GM12892 (cell line): ENCODE measurements at regions not wholly inside any gene's neighbourhood (a gene's known extent, or its start where the extent isn't known, plus 50 kb on each side); places are given as distances from the start of the nearest gene placed in this dataset.
"Not testable (repeated sequence)": the region's sequence is repeated elsewhere in the genome, so short reads cannot be mapped to it uniquely, and the experiment has no call there.

Experiments
- DNase-seq: peaks from one replicate; pipeline ENCODE4 v3.0.0; 2011; ENCODE audit not compliant: insufficient read length
- FAIRE-seq: peaks from 2 replicates; lab custom pipeline; 2011; peaks lifted over from hg19 to GRCh38; lab: Jason Lieb, UNC
- POLR2A ChIP-seq: IDR thresholded peaks from 2 replicates; pipeline ENCODE4 v1.6.1; 2011; ENCODE audit warnings: low read depth, low read length, control low read depth
- POLR2AphosphoS5 ChIP-seq: IDR thresholded peaks from 2 replicates; pipeline ENCODE4 v1.6.1; 2011; ENCODE audit warnings: low read depth, low read length, control low read depth
- TAF1 ChIP-seq: IDR thresholded peaks from 2 replicates; pipeline ENCODE4 v1.6.1; 2011; ENCODE audit warnings: low read depth, mild to moderate bottlenecking, control low read depth, low read length, borderline replicate concordance

- FAIRE-seq (no peak), DNase-seq (no peak)
- TF ChIP-seq POLR2A, result no peak
- no peak for TF ChIP-seq TAF1
Observed at GRCh38 chr9:129453734-129454133, 167.2 kb downstream of the C9orf50 start.

DNA sequence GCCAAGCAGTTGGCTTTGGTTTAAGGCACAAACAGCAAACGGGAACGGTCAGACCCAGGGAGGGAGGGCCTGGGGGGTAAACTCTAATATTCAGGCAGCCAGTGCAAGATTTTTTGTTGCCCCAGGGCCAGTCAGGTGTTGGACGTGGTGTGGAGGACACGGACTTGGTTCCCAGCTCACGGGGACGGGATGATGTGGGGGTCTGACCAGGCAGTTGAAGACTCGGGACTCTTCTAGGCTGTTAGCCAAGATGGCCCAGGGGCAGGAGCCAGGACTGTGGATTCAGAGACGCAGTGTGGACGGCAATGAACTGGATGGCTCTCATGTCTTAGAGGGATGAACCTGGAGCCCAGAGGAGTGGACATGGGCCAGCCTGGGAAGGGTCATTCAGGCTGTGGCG, 169.2 kb downstream of the C9orf50 start:
- TF ChIP-seq POLR2AphosphoS5 (no peak), POLR2A (no peak), TAF1 (no peak)
- FAIRE-seq (no peak), DNase-seq (no peak)

DNA sequence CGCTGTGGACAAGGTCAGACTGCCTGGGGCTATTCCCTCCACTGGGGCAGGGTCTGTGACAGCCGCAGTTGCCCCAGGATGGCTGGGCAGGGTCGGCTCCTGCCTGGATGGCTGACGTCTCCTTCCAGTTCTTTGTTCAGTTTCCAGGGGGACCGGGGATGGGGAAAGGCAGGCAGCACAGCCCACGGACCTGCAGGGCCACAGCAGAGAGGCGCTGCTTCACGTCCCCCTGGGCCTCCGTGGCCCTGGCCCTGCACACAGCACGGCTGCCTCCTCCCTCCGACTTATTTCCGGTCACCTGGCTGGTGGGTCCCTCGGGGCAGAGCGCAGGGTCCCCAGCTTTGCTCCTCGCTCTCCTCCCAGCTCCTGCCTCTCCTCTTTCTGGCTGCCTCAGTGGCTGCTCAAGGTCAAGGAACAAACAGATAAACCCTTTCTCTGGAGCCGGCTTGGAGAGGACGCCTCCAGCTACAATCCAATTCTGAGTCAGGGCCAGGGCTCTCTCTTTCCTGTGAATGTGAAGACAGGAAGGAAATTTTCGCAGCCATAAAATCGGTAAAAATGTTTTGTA, 169.7 kb downstream of the C9orf50 start:
- DNase-seq (no peak), FAIRE-seq (no peak)
- TF ChIP-seq POLR2A, result no peak

- no peak for FAIRE-seq
- no peak for DNase-seq
- no peak for TF ChIP-seq TAF1
- TF ChIP-seq POLR2AphosphoS5, result no peak
- no peak for TF ChIP-seq POLR2A
Observed at GRCh38 chr9:129449066-129449465, 171.8 kb downstream of the C9orf50 start.

DNA sequence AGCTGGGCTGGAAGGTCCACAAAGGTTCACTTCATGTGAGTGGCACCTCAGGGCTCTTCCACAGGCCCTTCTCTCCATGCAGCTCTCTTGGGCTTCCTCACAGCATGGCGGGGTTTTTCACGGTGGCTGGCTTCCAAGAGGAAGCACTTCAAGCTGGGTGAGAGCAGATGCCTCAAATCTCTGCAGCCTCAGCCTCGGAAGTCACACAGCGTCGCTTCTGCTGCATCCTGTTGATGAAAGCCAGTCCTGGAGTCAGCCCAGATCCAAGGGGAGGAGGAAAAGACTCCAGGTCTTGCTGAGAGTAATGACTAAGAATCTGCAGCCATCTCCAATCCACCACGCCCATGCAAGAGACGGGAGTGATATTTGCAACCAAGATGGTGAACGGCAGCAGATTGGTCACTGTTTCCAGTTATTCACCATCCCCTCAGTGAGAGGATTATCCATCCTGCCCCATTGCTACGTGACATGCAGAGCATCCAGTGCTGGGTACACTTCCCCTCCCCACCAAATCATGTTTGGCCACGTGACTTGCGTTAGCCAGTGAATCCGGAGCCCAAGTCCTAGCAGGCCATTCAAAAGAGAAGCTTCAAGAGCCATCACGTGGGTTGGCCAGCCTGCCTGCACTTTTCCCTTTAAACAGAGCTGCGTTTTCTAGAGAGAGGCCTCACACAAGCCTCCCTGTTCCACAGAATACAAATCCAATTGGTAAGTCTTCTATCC, 173.9 kb downstream of the C9orf50 start:
- TF ChIP-seq POLR2AphosphoS5 (no peak), POLR2A (no peak), TAF1 (no peak)
- FAIRE-seq (no peak), DNase-seq (no peak)

GRCh38 chr9:129445794-129446306, 175.1 kb downstream of the C9orf50 start:
- FAIRE-seq, result no peak
- no peak for TF ChIP-seq POLR2A
- no peak for TF ChIP-seq TAF1
- TF ChIP-seq POLR2AphosphoS5, result no peak
- no peak for DNase-seq

- FAIRE-seq, result not testable (repeated sequence)
Observed at GRCh38 chr9:129443515-129444164, 177.3 kb downstream of the C9orf50 start.

GRCh38 chr9:129442803-129443511, 177.9 kb downstream of the C9orf50 start:
- FAIRE-seq (no peak), DNase-seq (no peak)
- no peak for TF ChIP-seq TAF1
- TF ChIP-seq POLR2A, result no peak
- no peak for TF ChIP-seq POLR2AphosphoS5

More at GRCh38 chr9:129443515-129444164, 177.3 kb downstream of the C9orf50 start:
- DNase-seq, result not testable (repeated sequence)

GRCh38 chr9:129441852-129442251, 179.0 kb downstream of the C9orf50 start:
- TF ChIP-seq POLR2AphosphoS5, result no peak
- no peak for TF ChIP-seq POLR2A
- no peak for TF ChIP-seq TAF1
- FAIRE-seq, result no peak
- no peak for DNase-seq

- no peak for FAIRE-seq
- DNase-seq, result no peak
Observed at GRCh38 chr9:129440435-129441186, 180.3 kb downstream of the C9orf50 start.

GRCh38 chr9:129439242-129439641, 181.7 kb downstream of the C9orf50 start:
- no peak for FAIRE-seq
- no peak for TF ChIP-seq POLR2A
- TF ChIP-seq POLR2AphosphoS5, result no peak
- no peak for TF ChIP-seq TAF1
- no peak for DNase-seq

More at GRCh38 chr9:129440435-129441186, 180.3 kb downstream of the C9orf50 start:
- TF ChIP-seq POLR2A (no peak), POLR2AphosphoS5 (no peak), TAF1 (no peak)
